Peyer's patch (tissue), 4 donors: ENCODE measurements at regions not wholly inside any gene's neighbourhood (a gene's known extent, or its start where the extent isn't known, plus 50 kb on each side); places are given as distances from the start of the nearest gene placed in this dataset.

Source experiments
- DNase-seq, 3 donors: peaks; one replicate each; pipeline ENCODE4 v3.0.0-alpha.2; 2017 to 2019
- H3K27ac ChIP-seq, 4 donors: fragments of 200-600 bp; sonication (generic); one replicate each; pipeline ENCODE4 v1.5.1; 2016 to 2019
- H3K27me3 ChIP-seq, 2 donors: fragments of 200-600 bp; sonication (generic); one replicate each; pipeline ENCODE4 v1.5.1; 2019
- H3K36me3 ChIP-seq, 3 donors: fragments of 200-600 bp; sonication (generic); one replicate each; pipeline ENCODE4 v1.5.1; 2016 to 2019
- H3K4me1 ChIP-seq, 4 donors: fragments of 200-600 bp; sonication (generic); one replicate each; pipeline ENCODE4 v1.5.1; 2016 to 2019
- H3K4me3 ChIP-seq, 4 donors: fragments of 200-600 bp; sonication (generic); 1 replicate in 3 of 4; 2 replicates in 1 of 4; pipeline ENCODE4 v1.5.1; 2016 to 2019; ENCODE audit warnings: mild to moderate bottlenecking in 1 of 4
- H3K9me3 ChIP-seq, 4 donors: fragments of 200-600 bp; sonication (generic); one replicate each; pipeline ENCODE4 v1.5.1; 2016 to 2019; ENCODE audit warnings: mild to moderate bottlenecking in 1 of 4
- POLR2A ChIP-seq, 2 donors: fragments of 450-650 bp; IDR thresholded peaks; one replicate each; pipeline ENCODE4 v1.5.1; 2017; ENCODE audit warnings: antibody characterized with exemption in 2 of 2, mild to moderate bottlenecking in 2 of 2, moderate library complexity in 2 of 2
- TF ChIP-seq, protein P1 (sequence below), 6 experiments: fragments of 450-650 bp in 4 of 6; fragments of 200-600 bp in 2 of 6; sonication (generic) in 1 of 6; IDR thresholded peaks; one replicate each; pipeline ENCODE4 v1.5.1; 2017 to 2019; ENCODE audit warnings: antibody characterized with exemption in 6 of 6, mild to moderate bottlenecking in 3 of 6, moderate library complexity in 1 of 6

DNA sequence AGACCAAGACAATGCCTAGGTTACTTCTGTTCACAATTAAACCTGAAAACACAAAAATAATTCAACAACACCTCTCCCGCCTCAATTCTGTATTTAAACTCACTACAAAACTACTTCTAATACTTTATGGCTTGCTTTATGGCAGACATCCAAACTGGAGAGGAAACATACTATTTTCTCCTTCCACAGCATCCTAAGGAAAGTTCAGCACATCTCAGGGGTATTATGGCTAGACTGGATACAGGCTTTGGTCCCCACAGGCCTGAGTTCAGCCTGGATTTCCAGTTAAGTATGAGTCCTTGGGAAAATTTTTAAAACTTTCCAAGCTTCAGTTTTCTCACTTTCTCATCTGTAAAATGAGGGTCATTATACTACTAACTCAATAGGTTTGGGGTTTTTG is 480.2 kb downstream of the CAAP1 start:
- Histone ChIP-seq H3K27ac (no peak overlapping the region), H3K4me3 (no peak overlapping the region), H3K4me1 (no peaks in the 10 kb centered on the region), H3K9me3 (no peaks in the 10 kb centered on the region), H3K36me3 (no peaks in the 10 kb centered on the region), H3K27me3 (no peaks in the 10 kb centered on the region)
- no peak for TF ChIP-seq POLR2A (IDR thresholded peaks at IDR 0.05)
- TF ChIP-seq, protein P1, sequence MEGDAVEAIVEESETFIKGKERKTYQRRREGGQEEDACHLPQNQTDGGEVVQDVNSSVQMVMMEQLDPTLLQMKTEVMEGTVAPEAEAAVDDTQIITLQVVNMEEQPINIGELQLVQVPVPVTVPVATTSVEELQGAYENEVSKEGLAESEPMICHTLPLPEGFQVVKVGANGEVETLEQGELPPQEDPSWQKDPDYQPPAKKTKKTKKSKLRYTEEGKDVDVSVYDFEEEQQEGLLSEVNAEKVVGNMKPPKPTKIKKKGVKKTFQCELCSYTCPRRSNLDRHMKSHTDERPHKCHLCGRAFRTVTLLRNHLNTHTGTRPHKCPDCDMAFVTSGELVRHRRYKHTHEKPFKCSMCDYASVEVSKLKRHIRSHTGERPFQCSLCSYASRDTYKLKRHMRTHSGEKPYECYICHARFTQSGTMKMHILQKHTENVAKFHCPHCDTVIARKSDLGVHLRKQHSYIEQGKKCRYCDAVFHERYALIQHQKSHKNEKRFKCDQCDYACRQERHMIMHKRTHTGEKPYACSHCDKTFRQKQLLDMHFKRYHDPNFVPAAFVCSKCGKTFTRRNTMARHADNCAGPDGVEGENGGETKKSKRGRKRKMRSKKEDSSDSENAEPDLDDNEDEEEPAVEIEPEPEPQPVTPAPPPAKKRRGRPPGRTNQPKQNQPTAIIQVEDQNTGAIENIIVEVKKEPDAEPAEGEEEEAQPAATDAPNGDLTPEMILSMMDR (IDR thresholded peaks at IDR 0.05) = no peak
- DNase-seq = no peak

DNA sequence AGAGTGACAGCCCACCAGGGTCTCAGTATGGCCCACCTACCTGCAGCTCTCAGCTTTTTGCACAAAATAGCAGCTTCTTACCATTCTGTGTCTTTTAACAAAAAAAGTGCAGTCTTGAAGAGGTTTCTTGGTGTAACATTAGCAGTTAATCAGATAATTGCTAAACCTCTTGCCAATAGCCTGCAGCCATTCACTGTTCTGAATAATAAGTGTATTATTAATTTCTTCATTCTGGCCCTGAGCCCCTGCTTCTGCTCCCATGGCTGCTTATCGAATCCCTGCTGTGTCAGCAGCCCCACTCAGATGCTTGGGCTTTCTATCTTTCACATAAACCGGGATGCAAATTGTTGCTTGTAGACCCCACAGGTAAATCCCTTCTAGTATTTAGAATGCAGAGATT is 485.9 kb downstream of the CAAP1 start:
- Histone ChIP-seq H3K27me3 (no peaks in the 10 kb centered on the region), H3K4me3 (no peak overlapping the region), H3K27ac (no peak overlapping the region), H3K4me1 (no peaks in the 10 kb centered on the region), H3K36me3 (no peaks in the 10 kb centered on the region), H3K9me3 (no peaks in the 10 kb centered on the region)
- DNase-seq = no peak
- no peak for TF ChIP-seq POLR2A (IDR thresholded peaks at IDR 0.05)
- TF ChIP-seq, protein P1 (IDR thresholded peaks at IDR 0.05) = no peak

DNA sequence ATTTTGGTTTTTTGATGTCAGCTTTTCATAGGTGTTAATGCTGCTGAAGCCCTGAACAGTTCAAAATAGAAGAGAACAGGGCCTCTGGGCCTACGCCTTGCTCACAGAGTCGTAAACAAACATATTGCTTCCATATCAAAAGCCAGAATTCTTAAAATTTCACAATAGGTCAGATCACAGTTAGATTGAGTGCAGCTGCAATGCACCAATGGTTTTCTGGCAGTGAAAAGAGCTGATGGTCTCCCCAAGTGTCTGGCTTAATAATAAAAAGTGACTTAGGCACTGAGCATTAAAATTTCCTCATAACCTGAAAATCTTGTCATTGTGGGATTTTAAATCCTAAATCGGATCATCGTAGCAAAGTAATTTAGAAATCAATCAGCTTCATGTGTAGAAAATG is 493.0 kb downstream of the CAAP1 start:
- no peak for DNase-seq
- Histone ChIP-seq H3K27ac (no peak overlapping the region), H3K4me1 (no peaks in the 10 kb centered on the region), H3K9me3 (no peaks in the 10 kb centered on the region), H3K27me3 (no peaks in the 10 kb centered on the region), H3K36me3 (no peaks in the 10 kb centered on the region), H3K4me3 (no peak overlapping the region)
- TF ChIP-seq, protein P1 (IDR thresholded peaks at IDR 0.05) = no peak
- TF ChIP-seq POLR2A (IDR thresholded peaks at IDR 0.05) = no peak

DNA sequence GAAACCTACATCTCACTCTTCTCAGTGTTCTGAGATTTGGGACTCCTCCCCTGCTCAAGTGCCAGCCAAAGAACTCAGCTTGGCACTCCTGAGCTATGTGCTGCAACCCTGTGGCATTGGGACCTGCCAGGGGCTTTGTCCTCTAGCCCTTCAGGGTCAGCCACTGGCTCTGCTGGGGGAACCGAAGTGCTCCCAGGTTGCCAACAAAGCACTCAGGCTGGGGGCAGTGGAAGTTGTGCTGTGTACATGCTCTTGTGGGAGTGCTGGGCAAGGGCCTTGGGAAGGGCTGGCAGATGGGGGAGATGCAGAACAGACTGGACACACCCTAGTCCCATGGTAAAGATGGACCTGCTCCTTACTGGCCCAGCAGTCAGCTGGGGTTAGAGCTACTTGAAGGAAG is 498.6 kb downstream of the CAAP1 start:
- Histone ChIP-seq H3K36me3 (no peaks in the 10 kb centered on the region), H3K9me3 (no peaks in the 10 kb centered on the region), H3K4me3 (no peak overlapping the region), H3K27ac (no peak overlapping the region), H3K4me1 (no peaks in the 10 kb centered on the region), H3K27me3 (no peaks in the 10 kb centered on the region)
- no peak for DNase-seq
- TF ChIP-seq, protein P1 (IDR thresholded peaks at IDR 0.05) = no peak
- no peak for TF ChIP-seq POLR2A (IDR thresholded peaks at IDR 0.05)

DNA sequence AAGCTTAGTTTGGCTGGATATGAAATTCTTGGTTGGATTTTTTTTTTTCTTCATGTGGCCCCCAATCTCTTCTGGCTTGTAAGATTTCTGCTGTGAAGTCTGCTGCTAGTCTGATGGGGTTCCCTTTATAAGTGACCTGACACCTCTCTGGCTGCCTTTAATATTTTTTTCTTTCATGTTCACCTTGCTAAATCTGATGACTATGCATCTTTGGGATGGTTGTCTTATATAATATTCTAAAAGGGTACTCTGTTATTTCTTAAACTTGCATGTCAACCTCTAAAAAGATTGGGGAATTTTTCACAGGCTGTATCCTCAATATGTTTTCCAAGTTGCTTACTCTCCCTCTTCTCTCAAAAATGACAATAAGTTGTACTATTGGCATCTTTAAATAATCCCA is 500.0 kb downstream of the CAAP1 start:
- no peaks in the 10 kb centered on the region for H3K36me3 ChIP-seq
- no peaks in the 10 kb centered on the region for H3K27me3 ChIP-seq
- H3K9me3 ChIP-seq = no peaks in the 10 kb centered on the region
- no peak overlapping the region for H3K27ac ChIP-seq
- no peaks in the 10 kb centered on the region for H3K4me1 ChIP-seq
- TF ChIP-seq, protein P1 (IDR thresholded peaks at IDR 0.05) = no peak
- no peak for TF ChIP-seq POLR2A (IDR thresholded peaks at IDR 0.05)
- H3K4me3 ChIP-seq = no peak overlapping the region
- no peak for DNase-seq

DNA sequence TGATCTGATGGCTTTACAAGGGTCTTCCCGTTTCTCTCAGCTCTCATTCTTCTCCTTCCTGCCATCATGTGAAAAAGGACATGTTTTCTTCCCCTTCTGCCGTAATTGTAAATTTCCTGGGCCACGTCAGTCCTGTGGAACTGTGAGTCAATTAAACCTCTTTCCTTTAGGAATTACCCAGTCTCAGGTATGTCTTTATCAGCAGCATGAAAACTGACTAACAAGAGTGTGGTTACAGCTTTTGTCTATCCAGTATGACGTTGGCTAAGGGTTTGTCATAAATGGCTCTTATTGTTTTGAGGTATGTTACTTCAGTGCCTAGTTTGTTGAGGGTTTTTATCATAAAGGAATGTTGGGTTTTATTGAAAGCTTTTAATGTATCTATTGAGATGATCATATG is 501.6 kb downstream of the CAAP1 start:
- TF ChIP-seq POLR2A (IDR thresholded peaks at IDR 0.05) = no peak
- TF ChIP-seq, protein P1 (IDR thresholded peaks at IDR 0.05) = no peak

More for the DNA sequence above, 501.6 kb downstream of the CAAP1 start:
- H3K4me3 ChIP-seq = no peak overlapping the region
- no peaks in the 10 kb centered on the region for H3K27me3 ChIP-seq
- H3K27ac ChIP-seq = no peak overlapping the region
- H3K4me1 ChIP-seq = no peaks in the 10 kb centered on the region
- H3K36me3 ChIP-seq = no peaks in the 10 kb centered on the region
- no peak for DNase-seq
- no peaks in the 10 kb centered on the region for H3K9me3 ChIP-seq
